GM12878 (cell line): ENCODE measurements at regions not wholly inside any gene's neighbourhood (a gene's known extent, or its start where the extent isn't known, plus 50 kb on each side); places are given as distances from the start of the nearest gene placed in this dataset.

ENCODE experiments used
- ATF7 ChIP-seq: fragments of 450-650 bp; IDR thresholded peaks from 2 replicates; pipeline ENCODE4 v1.6.1; 2016; ENCODE audit warnings: low read depth, mild to moderate bottlenecking
- CHD1 ChIP-seq: IDR thresholded peaks from 2 replicates; pipeline ENCODE4 v1.6.1; 2012; ENCODE audit warnings: low read depth, low read length, improper control_type of control experiment
- CHD2 ChIP-seq: IDR thresholded peaks from 2 replicates; pipeline ENCODE4 v1.6.1; 2011; ENCODE audit warnings: low read depth, low read length, improper control_type of control experiment, borderline replicate concordance
- CTCF ChIP-seq, 3 experiments: IDR thresholded peaks in 2 of 3; conservative IDR thresholded peaks in 1 of 3; 2 replicates each; pipeline ENCODE4 v1.5.1; 2011; ENCODE audit warnings: low read depth in 3 of 3, low read length in 3 of 3, mild to moderate bottlenecking in 3 of 3, control low read depth in 2 of 3, moderate library complexity in 2 of 3, inconsistent platforms in 1 of 3, mixed read lengths in 1 of 3; ENCODE audit not compliant: control insufficient read depth in 2 of 3, insufficient read depth in 1 of 3; ENCODE audit errors: extremely low read depth in 1 of 3
- MAX ChIP-seq: IDR thresholded peaks from 2 replicates; pipeline ENCODE4 v1.6.1; 2012; ENCODE audit warnings: low read depth, low read length, improper control_type of control experiment
- MXI1 ChIP-seq: fragments of 150-350 bp; IDR thresholded peaks from 2 replicates; pipeline ENCODE4 v1.6.1; 2011; ENCODE audit warnings: low read depth, mild to moderate bottlenecking, inconsistent platforms, low read length, improper control_type of control experiment
- POLR2A ChIP-seq: IDR thresholded peaks from 2 replicates; pipeline ENCODE4 v1.6.1; 2011; ENCODE audit warnings: low read depth, mild to moderate bottlenecking, low read length
- SKIL ChIP-seq: fragments of 450-650 bp; IDR thresholded peaks from 2 replicates; pipeline ENCODE4 v1.6.1; 2017; ENCODE audit warnings: mild to moderate bottlenecking, low read depth, inconsistent platforms; ENCODE audit not compliant: poor library complexity, severe bottlenecking
- TCF7 ChIP-seq: IDR thresholded peaks from 2 replicates; pipeline ENCODE4 v1.6.1; 2014; ENCODE audit warnings: antibody characterized with exemption, borderline replicate concordance

GRCh38 chr5:145497052-145497451 is 338.1 kb downstream of the PRELID2 start:
- TF ChIP-seq CHD2 (no peak), TCF7 (no peak), MAX (no peak), CHD1 (no peak), CTCF (IDR thresholded peaks at IDR 0.05 in 2 of 3, conservative IDR thresholded peaks at IDR 0.05 in 1 of 3; ENCODE audit: control insufficient read depth in 2 of 3, extremely low read depth in 1 of 3, insufficient read depth in 1 of 3, low read depth in 3 of 3, low read length in 3 of 3) (no peak), MXI1 (no peak), ATF7 (no peak), POLR2A (no peak), SKIL (no peak)
